ACC112 (cell line): ENCODE measurements at regions not wholly inside any gene's neighbourhood (a gene's known extent, or its start where the extent isn't known, plus 50 kb on each side); places are given as distances from the start of the nearest gene placed in this dataset.
"Not testable (repeated sequence)": the region's sequence is repeated elsewhere in the genome, so short reads cannot be mapped to it uniquely, and the experiment has no call there.

Experiments used
- H2AFZ ChIP-seq: fragments of 200-600 bp; sonication (generic); one replicate; pipeline ENCODE4 v1.6.0; 2017; ENCODE audit warnings: antibody characterized with exemption, low read length; ENCODE audit not compliant: unreplicated experiment
- H3K27ac ChIP-seq: fragments of 200-600 bp; sonication (generic); 2 replicates; pipeline ENCODE4 v1.5.1; 2014; ENCODE audit warnings: low read depth, mild to moderate bottlenecking, antibody characterized with exemption, low read length, moderate library complexity
- H3K27me3 ChIP-seq: fragments of 200-600 bp; sonication (generic); 2 replicates; pipeline ENCODE4 v1.6.1; 2014; ENCODE audit warnings: mild to moderate bottlenecking, antibody characterized with exemption, low read length, moderate library complexity, mixed read lengths; ENCODE audit not compliant: insufficient read depth
- H3K36me3 ChIP-seq: fragments of 200-600 bp; sonication (generic); 2 replicates; pipeline ENCODE4 v1.6.1; 2016; ENCODE audit warnings: mild to moderate bottlenecking, antibody characterized with exemption, low read length, moderate library complexity, mixed read lengths; ENCODE audit not compliant: insufficient read depth
- H3K4me1 ChIP-seq: fragments of 200-600 bp; sonication (generic); one replicate; pipeline ENCODE4 v1.6.1; 2016; ENCODE audit warnings: low read length, mixed read lengths; ENCODE audit not compliant: insufficient read depth, unreplicated experiment, control insufficient read depth
- H3K4me3 ChIP-seq: fragments of 200-600 bp; sonication (generic); 2 replicates; pipeline ENCODE4 v1.5.1; 2014; ENCODE audit warnings: mild to moderate bottlenecking, low read depth, low read length
- H3K79me2 ChIP-seq: fragments of 200-600 bp; sonication (generic); one replicate; pipeline ENCODE4 v1.6.0; 2016; ENCODE audit warnings: low read length; ENCODE audit not compliant: control insufficient read depth, unreplicated experiment, insufficient read depth

GRCh38 chr22:47407461-47408025 is 645.1 kb downstream of the TBC1D22A start:
- no peaks in the 10 kb centered on the region for H3K4me1 ChIP-seq
- H3K27ac ChIP-seq: no peak overlapping the region
- no peaks in the 10 kb centered on the region for H3K79me2 ChIP-seq
- no peak overlapping the region for H3K4me3 ChIP-seq
- H2AFZ ChIP-seq: no peak overlapping the region
- H3K36me3 ChIP-seq: no peaks in the 10 kb centered on the region
- no peaks in the 10 kb centered on the region for H3K27me3 ChIP-seq

- H3K36me3 ChIP-seq: no peaks in the 10 kb centered on the region
- no peaks in the 10 kb centered on the region for H3K4me1 ChIP-seq
- H3K4me3 ChIP-seq: no peak overlapping the region
- H3K27ac ChIP-seq: no peak overlapping the region
- no peaks in the 10 kb centered on the region for H3K79me2 ChIP-seq
- H2AFZ ChIP-seq: no peak overlapping the region
- no peaks in the 10 kb centered on the region for H3K27me3 ChIP-seq
Observed at GRCh38 chr22:47406896-47407295, 644.4 kb downstream of the TBC1D22A start.

- Histone ChIP-seq H3K79me2 (no peaks in the 10 kb centered on the region), H2AFZ (no peak overlapping the region), H3K4me1 (no peaks in the 10 kb centered on the region), H3K27ac (no peak overlapping the region), H3K27me3 (no peaks in the 10 kb centered on the region), H3K4me3 (no peak overlapping the region), H3K36me3 (no peaks in the 10 kb centered on the region)
Observed at GRCh38 chr22:47406180-47406834, 643.9 kb downstream of the TBC1D22A start.

- H3K4me1 ChIP-seq, H3K27ac ChIP-seq, H3K79me2 ChIP-seq, H3K4me3 ChIP-seq, H3K36me3 ChIP-seq, H3K27me3 ChIP-seq, H2AFZ ChIP-seq: not testable (repeated sequence)
Observed at GRCh38 chr22:47405222-47405621, 642.8 kb downstream of the TBC1D22A start.

- Histone ChIP-seq H2AFZ (no peak overlapping the region), H3K4me3 (no peak overlapping the region), H3K27me3 (no peaks in the 10 kb centered on the region), H3K36me3 (no peaks in the 10 kb centered on the region), H3K4me1 (no peaks in the 10 kb centered on the region), H3K79me2 (no peaks in the 10 kb centered on the region), H3K27ac (no peak overlapping the region)
Observed at GRCh38 chr22:47402876-47403525, 640.6 kb downstream of the TBC1D22A start.

GRCh38 chr22:47401976-47402770 is 639.7 kb downstream of the TBC1D22A start:
- Histone ChIP-seq H3K4me3 (no peak overlapping the region), H3K36me3 (no peaks in the 10 kb centered on the region), H3K27me3 (no peaks in the 10 kb centered on the region), H3K4me1 (no peaks in the 10 kb centered on the region), H2AFZ (no peak overlapping the region), H3K27ac (no peak overlapping the region), H3K79me2 (no peaks in the 10 kb centered on the region)

GRCh38 chr22:47401592-47401898 is 639.1 kb downstream of the TBC1D22A start:
- Histone ChIP-seq H3K4me3 (no peak overlapping the region), H3K27ac (no peak overlapping the region), H3K79me2 (no peaks in the 10 kb centered on the region), H3K27me3 (no peaks in the 10 kb centered on the region), H3K36me3 (no peaks in the 10 kb centered on the region), H2AFZ (no peak overlapping the region), H3K4me1 (no peaks in the 10 kb centered on the region)

- Histone ChIP-seq H2AFZ (no peak overlapping the region), H3K36me3 (no peaks in the 10 kb centered on the region), H3K4me3 (no peak overlapping the region), H3K27ac (no peak overlapping the region), H3K4me1 (no peaks in the 10 kb centered on the region), H3K27me3 (no peaks in the 10 kb centered on the region), H3K79me2 (no peaks in the 10 kb centered on the region)
Observed at GRCh38 chr22:47400701-47401591, 638.5 kb downstream of the TBC1D22A start.

- H2AFZ ChIP-seq, H3K4me1 ChIP-seq, H3K79me2 ChIP-seq, H3K27ac ChIP-seq, H3K36me3 ChIP-seq, H3K27me3 ChIP-seq, H3K4me3 ChIP-seq: not testable (repeated sequence)
Observed at GRCh38 chr22:47400131-47400530, 637.7 kb downstream of the TBC1D22A start.
